ENCODE measurements at regions not wholly inside any gene's neighbourhood (a gene's known extent, or its start where the extent isn't known, plus 50 kb on each side); places are given as distances from the start of the nearest gene placed in this dataset.

GRCh38 chr5:88660947-88661805, 221.8 kb downstream of the MEF2C start (continued):
- no peak for TF ChIP-seq ZNF274 (IDR thresholded peaks at IDR 0.05; ENCODE audit: borderline replicate concordance, extremely low read depth, low read length)
- TF ChIP-seq ATF2 (IDR thresholded peaks at IDR 0.05; ENCODE audit: low read length): no peak
- TF ChIP-seq E2F6 (IDR thresholded peaks at IDR 0.05): peak; percentile 28; the same call in 1 of the 2 replicates
- TF ChIP-seq, protein P1, sequence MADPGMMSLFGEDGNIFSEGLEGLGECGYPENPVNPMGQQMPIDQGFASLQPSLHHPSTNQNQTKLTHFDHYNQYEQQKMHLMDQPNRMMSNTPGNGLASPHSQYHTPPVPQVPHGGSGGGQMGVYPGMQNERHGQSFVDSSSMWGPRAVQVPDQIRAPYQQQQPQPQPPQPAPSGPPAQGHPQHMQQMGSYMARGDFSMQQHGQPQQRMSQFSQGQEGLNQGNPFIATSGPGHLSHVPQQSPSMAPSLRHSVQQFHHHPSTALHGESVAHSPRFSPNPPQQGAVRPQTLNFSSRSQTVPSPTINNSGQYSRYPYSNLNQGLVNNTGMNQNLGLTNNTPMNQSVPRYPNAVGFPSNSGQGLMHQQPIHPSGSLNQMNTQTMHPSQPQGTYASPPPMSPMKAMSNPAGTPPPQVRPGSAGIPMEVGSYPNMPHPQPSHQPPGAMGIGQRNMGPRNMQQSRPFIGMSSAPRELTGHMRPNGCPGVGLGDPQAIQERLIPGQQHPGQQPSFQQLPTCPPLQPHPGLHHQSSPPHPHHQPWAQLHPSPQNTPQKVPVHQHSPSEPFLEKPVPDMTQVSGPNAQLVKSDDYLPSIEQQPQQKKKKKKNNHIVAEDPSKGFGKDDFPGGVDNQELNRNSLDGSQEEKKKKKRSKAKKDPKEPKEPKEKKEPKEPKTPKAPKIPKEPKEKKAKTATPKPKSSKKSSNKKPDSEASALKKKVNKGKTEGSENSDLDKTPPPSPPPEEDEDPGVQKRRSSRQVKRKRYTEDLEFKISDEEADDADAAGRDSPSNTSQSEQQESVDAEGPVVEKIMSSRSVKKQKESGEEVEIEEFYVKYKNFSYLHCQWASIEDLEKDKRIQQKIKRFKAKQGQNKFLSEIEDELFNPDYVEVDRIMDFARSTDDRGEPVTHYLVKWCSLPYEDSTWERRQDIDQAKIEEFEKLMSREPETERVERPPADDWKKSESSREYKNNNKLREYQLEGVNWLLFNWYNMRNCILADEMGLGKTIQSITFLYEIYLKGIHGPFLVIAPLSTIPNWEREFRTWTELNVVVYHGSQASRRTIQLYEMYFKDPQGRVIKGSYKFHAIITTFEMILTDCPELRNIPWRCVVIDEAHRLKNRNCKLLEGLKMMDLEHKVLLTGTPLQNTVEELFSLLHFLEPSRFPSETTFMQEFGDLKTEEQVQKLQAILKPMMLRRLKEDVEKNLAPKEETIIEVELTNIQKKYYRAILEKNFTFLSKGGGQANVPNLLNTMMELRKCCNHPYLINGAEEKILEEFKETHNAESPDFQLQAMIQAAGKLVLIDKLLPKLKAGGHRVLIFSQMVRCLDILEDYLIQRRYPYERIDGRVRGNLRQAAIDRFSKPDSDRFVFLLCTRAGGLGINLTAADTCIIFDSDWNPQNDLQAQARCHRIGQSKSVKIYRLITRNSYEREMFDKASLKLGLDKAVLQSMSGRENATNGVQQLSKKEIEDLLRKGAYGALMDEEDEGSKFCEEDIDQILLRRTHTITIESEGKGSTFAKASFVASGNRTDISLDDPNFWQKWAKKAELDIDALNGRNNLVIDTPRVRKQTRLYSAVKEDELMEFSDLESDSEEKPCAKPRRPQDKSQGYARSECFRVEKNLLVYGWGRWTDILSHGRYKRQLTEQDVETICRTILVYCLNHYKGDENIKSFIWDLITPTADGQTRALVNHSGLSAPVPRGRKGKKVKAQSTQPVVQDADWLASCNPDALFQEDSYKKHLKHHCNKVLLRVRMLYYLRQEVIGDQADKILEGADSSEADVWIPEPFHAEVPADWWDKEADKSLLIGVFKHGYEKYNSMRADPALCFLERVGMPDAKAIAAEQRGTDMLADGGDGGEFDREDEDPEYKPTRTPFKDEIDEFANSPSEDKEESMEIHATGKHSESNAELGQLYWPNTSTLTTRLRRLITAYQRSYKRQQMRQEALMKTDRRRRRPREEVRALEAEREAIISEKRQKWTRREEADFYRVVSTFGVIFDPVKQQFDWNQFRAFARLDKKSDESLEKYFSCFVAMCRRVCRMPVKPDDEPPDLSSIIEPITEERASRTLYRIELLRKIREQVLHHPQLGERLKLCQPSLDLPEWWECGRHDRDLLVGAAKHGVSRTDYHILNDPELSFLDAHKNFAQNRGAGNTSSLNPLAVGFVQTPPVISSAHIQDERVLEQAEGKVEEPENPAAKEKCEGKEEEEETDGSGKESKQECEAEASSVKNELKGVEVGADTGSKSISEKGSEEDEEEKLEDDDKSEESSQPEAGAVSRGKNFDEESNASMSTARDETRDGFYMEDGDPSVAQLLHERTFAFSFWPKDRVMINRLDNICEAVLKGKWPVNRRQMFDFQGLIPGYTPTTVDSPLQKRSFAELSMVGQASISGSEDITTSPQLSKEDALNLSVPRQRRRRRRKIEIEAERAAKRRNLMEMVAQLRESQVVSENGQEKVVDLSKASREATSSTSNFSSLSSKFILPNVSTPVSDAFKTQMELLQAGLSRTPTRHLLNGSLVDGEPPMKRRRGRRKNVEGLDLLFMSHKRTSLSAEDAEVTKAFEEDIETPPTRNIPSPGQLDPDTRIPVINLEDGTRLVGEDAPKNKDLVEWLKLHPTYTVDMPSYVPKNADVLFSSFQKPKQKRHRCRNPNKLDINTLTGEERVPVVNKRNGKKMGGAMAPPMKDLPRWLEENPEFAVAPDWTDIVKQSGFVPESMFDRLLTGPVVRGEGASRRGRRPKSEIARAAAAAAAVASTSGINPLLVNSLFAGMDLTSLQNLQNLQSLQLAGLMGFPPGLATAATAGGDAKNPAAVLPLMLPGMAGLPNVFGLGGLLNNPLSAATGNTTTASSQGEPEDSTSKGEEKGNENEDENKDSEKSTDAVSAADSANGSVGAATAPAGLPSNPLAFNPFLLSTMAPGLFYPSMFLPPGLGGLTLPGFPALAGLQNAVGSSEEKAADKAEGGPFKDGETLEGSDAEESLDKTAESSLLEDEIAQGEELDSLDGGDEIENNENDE (IDR thresholded peaks at IDR 0.05; ENCODE audit: insufficient replicate concordance, low read length): no peak
- TF ChIP-seq CREB1 (IDR thresholded peaks at IDR 0.05): peak; percentile 52; the same call in 1 of the 2 replicates
- TF ChIP-seq RNF2 (IDR thresholded peaks at IDR 0.05; ENCODE audit: borderline replicate concordance, low read depth, low read length, missing control alignments, poor library complexity, severe bottlenecking): peak; percentile 8
